HCT116 (cell line): ENCODE measurements at regions not wholly inside any gene's neighbourhood (a gene's known extent, or its start where the extent isn't known, plus 50 kb on each side); places are given as distances from the start of the nearest gene placed in this dataset.

Experiments used
- ATAC-seq: fragments of 200-7000 bp; cut with Tn5 transposase; 2 replicates; pipeline ENCODE4 v1.9.1; 2020; ENCODE audit warnings: mild to moderate bottlenecking, moderate library complexity
- BruUV-seq: library from RNA; stranded (reverse); fragments of 400-500 nt; replicated peaks from 2 replicates; lab custom pipeline; 2021; lab: Mats Ljungman, UMichigan
- CTCF ChIA-PET: fragments of 300-600 bp; sonication (Branson Sonifier 250); formaldehyde crosslinking; loops from one replicate; lab custom pipeline; 2021; ENCODE audit warnings: antibody characterized with exemption; lab: Charles Lee
- POLR2A ChIA-PET: fragments of 300-600, 350-600 bp; sonication (Branson Sonifier 250); formaldehyde crosslinking; loops from one replicate; lab custom pipeline; 2021; ENCODE audit warnings: antibody characterized with exemption; lab: Charles Lee
- RAD21 ChIA-PET, 2 experiments: fragments of 300-600 bp; sonication (Branson Sonifier 250); formaldehyde crosslinking; loops; one replicate each; lab custom pipeline; 2023; ENCODE audit warnings: low total read pairs in 2 of 2; ENCODE audit not compliant: uncharacterized antibody in 2 of 2, unreplicated experiment in 2 of 2, low non-redundant PET in 1 of 2; lab: Charles Lee
- DNase-seq: peaks from one replicate; pipeline ENCODE4 v3.0.0-alpha.2; 2010; ENCODE audit warnings: low read depth, low spot score
- H2AFZ ChIP-seq: fragments of 200-600 bp; shearing (Covaris generic), sonication (generic); 2 replicates; pipeline ENCODE4 v1.6.1; 2017; ENCODE audit warnings: low read depth, mixed run types, mixed read lengths, antibody characterized with exemption, low read length; ENCODE audit not compliant: poor library complexity, severe bottlenecking
- H3K27ac ChIP-seq: 2 replicates; pipeline ENCODE4 v1.5.1; 2012; ENCODE audit warnings: low read depth, low read length
- H3K27me3 ChIP-seq: fragments of 200-600 bp; sonication (generic); 2 replicates; pipeline ENCODE4 v1.6.1; 2016; ENCODE audit warnings: mixed run types, low read length, mixed read lengths; ENCODE audit not compliant: insufficient read depth
- H3K36me3 ChIP-seq, 2 experiments: fragments of 200-500 bp in 1 of 2; fragments of 200-600 bp in 1 of 2; sonication (Bioruptor generic) in 1 of 2; sonication (generic) in 1 of 2; 2 replicates each; pipeline versions ENCODE4 v1.5.1 to v1.6.1; 2014 to 2016; ENCODE audit warnings: low read length in 2 of 2, inconsistent platforms in 1 of 2, mixed read lengths in 1 of 2, mixed run types in 1 of 2; ENCODE audit not compliant: insufficient read depth in 2 of 2, control insufficient read depth in 1 of 2
- H3K4me1 ChIP-seq, 2 experiments: fragments of 200-600 bp in 1 of 2; sonication (generic) in 1 of 2; 2 replicates each; pipeline versions ENCODE4 v1.5.1 to v1.6.1; 2012 to 2017; ENCODE audit warnings: low read length in 2 of 2, inconsistent platforms in 1 of 2, mild to moderate bottlenecking in 1 of 2, mixed read lengths in 1 of 2, mixed run types in 1 of 2, moderate library complexity in 1 of 2; ENCODE audit not compliant: insufficient read depth in 2 of 2, control insufficient read depth in 1 of 2
- H3K4me2 ChIP-seq: fragments of 200-600 bp; sonication (generic); 2 replicates; pipeline ENCODE4 v1.6.1; 2017; ENCODE audit warnings: mixed run types, low read length, mixed read lengths
- H3K4me3 ChIP-seq, 2 experiments: fragments of 200-600 bp in 1 of 2; sonication (generic) in 1 of 2; replicated peaks in 1 of 2; 2 replicates each; pipeline ENCODE4 v1.5.1; 2011 to 2016; ENCODE audit warnings: low read length in 2 of 2, control low read depth in 1 of 2, low read depth in 1 of 2, mild to moderate bottlenecking in 1 of 2, mixed read lengths in 1 of 2, mixed run types in 1 of 2
- H3K79me2 ChIP-seq: fragments of 200-600 bp; sonication (generic); 2 replicates; pipeline ENCODE4 v1.6.1; 2017; ENCODE audit warnings: mild to moderate bottlenecking, mixed run types, low read length, moderate library complexity, mixed read lengths; ENCODE audit not compliant: insufficient read depth
- H3K9ac ChIP-seq: fragments of 200-600 bp; sonication (generic); 2 replicates; pipeline ENCODE4 v1.6.1; 2016; ENCODE audit warnings: low read length, mixed read lengths
- H3K9me2 ChIP-seq: fragments of 200-600 bp; sonication (generic), shearing (Covaris generic); 2 replicates; pipeline ENCODE4 v1.6.1; 2017; ENCODE audit warnings: mixed run types, mild to moderate bottlenecking, moderate library complexity; ENCODE audit not compliant: insufficient read depth
- H3K9me3 ChIP-seq, 2 experiments: fragments of 200-500 bp in 1 of 2; fragments of 200-600 bp in 1 of 2; sonication (Bioruptor generic) in 1 of 2; sonication (generic) in 1 of 2; 2 replicates each; pipeline ENCODE4 v1.6.1; 2014 to 2017; ENCODE audit warnings: low read length in 2 of 2, mixed read lengths in 2 of 2, inconsistent platforms in 1 of 2, low read depth in 1 of 2, mild to moderate bottlenecking in 1 of 2, mixed run types in 1 of 2, moderate library complexity in 1 of 2; ENCODE audit not compliant: control insufficient read depth in 1 of 2, insufficient read depth in 1 of 2
- H4K20me1 ChIP-seq: fragments of 200-600 bp; sonication (generic), shearing (Covaris generic); 2 replicates; pipeline ENCODE4 v1.6.1; 2017; ENCODE audit warnings: mixed run types, mild to moderate bottlenecking, moderate library complexity; ENCODE audit not compliant: insufficient read depth
- CBX3 ChIP-seq: IDR thresholded peaks from 2 replicates; pipeline ENCODE4 v1.6.1; 2012; ENCODE audit warnings: low read depth
- EGR1 ChIP-seq: IDR thresholded peaks from 2 replicates; pipeline ENCODE4 v1.6.1; 2012; ENCODE audit warnings: low read depth
- ELF1 ChIP-seq: IDR thresholded peaks from 2 replicates; pipeline ENCODE4 v1.6.1; 2012; ENCODE audit warnings: low read depth, borderline replicate concordance
- EZH2 ChIP-seq: fragments of 200-600 bp; sonication (generic); IDR thresholded peaks from 2 replicates; pipeline ENCODE4 v1.6.1; 2017; ENCODE audit warnings: antibody characterized with exemption, mixed run types
- EZH2phosphoT487 ChIP-seq: fragments of 200-600 bp; IDR thresholded peaks from 2 replicates; pipeline ENCODE4 v1.6.1; 2018; ENCODE audit warnings: antibody characterized with exemption, borderline replicate concordance
- JUND ChIP-seq: IDR thresholded peaks from 2 replicates; pipeline ENCODE4 v1.6.1; 2012
- MAX ChIP-seq: IDR thresholded peaks from 2 replicates; pipeline ENCODE4 v1.6.1; 2012
- REST ChIP-seq: IDR thresholded peaks from 2 replicates; pipeline ENCODE4 v1.6.1; 2012; ENCODE audit warnings: low read depth
- SIN3A ChIP-seq: IDR thresholded peaks from 2 replicates; pipeline ENCODE4 v1.6.1; 2012; ENCODE audit warnings: low read depth
- ZFX ChIP-seq: fragments of 450-650 bp; IDR thresholded peaks from 2 replicates; pipeline ENCODE4 v1.6.1; 2017
- intact Hi-C: fragments of 100-400 bp; cut with micrococcal nuclease; formaldehyde crosslinking; loops from 2 replicates; pipeline ENCODE4 v1.10.0; 2022

GRCh38 chr14:85027681-85028370, 502.1 kb upstream of the FLRT2 start:
- Histone ChIP-seq H3K79me2 (no peaks in the 10 kb centered on the region), H2AFZ (no peak overlapping the region), H3K4me3 (no peak overlapping the region), H3K36me3 (no peaks in the 10 kb centered on the region), H3K27ac (no peak overlapping the region), H3K9me3 (peaks cover 8 to 12% of the 10 kb centered on the region in 2 experiments; a peak in 2 of 4 replicates), H3K4me1 (no peaks in the 10 kb centered on the region), H3K9ac (no peak overlapping the region), H3K9me2 (no peaks in the 10 kb centered on the region), H3K4me2 (no peak overlapping the region), H3K27me3 (no peaks in the 10 kb centered on the region), H4K20me1 (no peaks in the 10 kb centered on the region)
- ChIA-PET RAD21 (no interaction called here), POLR2A (no interaction called here), CTCF (no interaction called here)
- TF ChIP-seq CBX3, result no peak
- no peak for TF ChIP-seq EZH2
- no peak for TF ChIP-seq MAX
- TF ChIP-seq ZFX, result no peak
- TF ChIP-seq EGR1, result no peak
- no peak for TF ChIP-seq REST
- no peak for TF ChIP-seq ELF1
- no peak for TF ChIP-seq JUND
- TF ChIP-seq EZH2phosphoT487, result no peak
- no peak for TF ChIP-seq SIN3A
- no TSS peak for BruUV-seq
- DNase-seq (no peak), ATAC-seq (no peak)
- intact Hi-C loops, result no loop called here
